Tibial nerve (tissue), 3 donors: ENCODE measurements at regions not wholly inside any gene's neighbourhood (a gene's known extent, or its start where the extent isn't known, plus 50 kb on each side); places are given as distances from the start of the nearest gene placed in this dataset.

Source experiments
- POLR2A ChIP-seq, 2 donors: fragments of 450-650 bp; IDR thresholded peaks; one replicate each; pipeline ENCODE4 v1.6.1; 2017; ENCODE audit warnings: antibody characterized with exemption in 2 of 2, mild to moderate bottlenecking in 2 of 2, moderate library complexity in 2 of 2
- TF ChIP-seq, protein P1 (sequence below), 5 experiments: fragments of 200-600 bp in 3 of 5; fragments of 450-650 bp in 2 of 5; sonication (generic) in 3 of 5; IDR thresholded peaks; one replicate each; pipeline ENCODE4 v1.5.1; 2016 to 2019; ENCODE audit warnings: antibody characterized with exemption in 5 of 5, mild to moderate bottlenecking in 3 of 5, moderate library complexity in 2 of 5

GRCh38 chr2:194424683-194425209 lies 1232.3 kb upstream of the SLC39A10 start:
- TF ChIP-seq, protein P1, sequence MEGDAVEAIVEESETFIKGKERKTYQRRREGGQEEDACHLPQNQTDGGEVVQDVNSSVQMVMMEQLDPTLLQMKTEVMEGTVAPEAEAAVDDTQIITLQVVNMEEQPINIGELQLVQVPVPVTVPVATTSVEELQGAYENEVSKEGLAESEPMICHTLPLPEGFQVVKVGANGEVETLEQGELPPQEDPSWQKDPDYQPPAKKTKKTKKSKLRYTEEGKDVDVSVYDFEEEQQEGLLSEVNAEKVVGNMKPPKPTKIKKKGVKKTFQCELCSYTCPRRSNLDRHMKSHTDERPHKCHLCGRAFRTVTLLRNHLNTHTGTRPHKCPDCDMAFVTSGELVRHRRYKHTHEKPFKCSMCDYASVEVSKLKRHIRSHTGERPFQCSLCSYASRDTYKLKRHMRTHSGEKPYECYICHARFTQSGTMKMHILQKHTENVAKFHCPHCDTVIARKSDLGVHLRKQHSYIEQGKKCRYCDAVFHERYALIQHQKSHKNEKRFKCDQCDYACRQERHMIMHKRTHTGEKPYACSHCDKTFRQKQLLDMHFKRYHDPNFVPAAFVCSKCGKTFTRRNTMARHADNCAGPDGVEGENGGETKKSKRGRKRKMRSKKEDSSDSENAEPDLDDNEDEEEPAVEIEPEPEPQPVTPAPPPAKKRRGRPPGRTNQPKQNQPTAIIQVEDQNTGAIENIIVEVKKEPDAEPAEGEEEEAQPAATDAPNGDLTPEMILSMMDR (IDR thresholded peaks at IDR 0.05), result no peak
- TF ChIP-seq POLR2A (IDR thresholded peaks at IDR 0.05), result no peak
